Fibroblast of lung (primary cell): ENCODE measurements at regions not wholly inside any gene's neighbourhood (a gene's known extent, or its start where the extent isn't known, plus 50 kb on each side); places are given as distances from the start of the nearest gene placed in this dataset.
A peak's percentile ranks its signal among the peaks of the same experiment; 100 is the strongest.
"Not testable (repeated sequence)": the region's sequence is repeated elsewhere in the genome, so short reads cannot be mapped to it uniquely, and the experiment has no call there.

Experiments
- DNase-seq, 2 donors: peaks; one replicate each; pipeline versions ENCODE4 v3.0.0 to v3.0.0-alpha.2; 2010; ENCODE audit warnings: low read depth in 2 of 2
- H2AFZ ChIP-seq: 2 replicates; pipeline ENCODE4 v1.5.1; 2012; ENCODE audit warnings: low read length, control low read depth, inconsistent platforms
- H3K27ac ChIP-seq: 2 replicates; pipeline ENCODE4 v1.5.1; 2011; ENCODE audit warnings: low read length, control low read depth; ENCODE audit not compliant: insufficient read depth
- H3K27me3 ChIP-seq: 2 replicates; pipeline ENCODE4 v1.5.1; 2011; ENCODE audit warnings: mild to moderate bottlenecking, low read length; ENCODE audit not compliant: control insufficient read depth, insufficient read depth
- H3K36me3 ChIP-seq: 2 replicates; pipeline ENCODE4 v1.5.1; 2011; ENCODE audit warnings: low read length; ENCODE audit not compliant: control insufficient read depth, insufficient read depth
- H3K4me1 ChIP-seq: 2 replicates; pipeline ENCODE4 v1.5.1; 2011; ENCODE audit warnings: low read length; ENCODE audit not compliant: control insufficient read depth, insufficient read depth; ENCODE audit errors: extremely low read depth
- H3K4me2 ChIP-seq: 2 replicates; pipeline ENCODE4 v1.5.1; 2011; ENCODE audit warnings: low read length, control low read depth; ENCODE audit not compliant: insufficient read depth; ENCODE audit errors: extremely low read depth
- H3K4me3 ChIP-seq, 4 experiments: fragments of 200-600 bp in 1 of 4; sonication (generic) in 1 of 4; replicated peaks in 1 of 4; 2 replicates each; pipeline ENCODE4 v1.5.1; 2011 to 2016; ENCODE audit warnings: low read length in 4 of 4, low read depth in 3 of 4, mild to moderate bottlenecking in 3 of 4, control low read depth in 2 of 4, inconsistent platforms in 1 of 4, mixed read lengths in 1 of 4; ENCODE audit not compliant: insufficient read depth in 1 of 4; ENCODE audit errors: control extremely low read depth in 1 of 4
- H3K79me2 ChIP-seq: 2 replicates; pipeline ENCODE4 v1.5.1; 2012; ENCODE audit warnings: mild to moderate bottlenecking, low read length, inconsistent platforms; ENCODE audit not compliant: control insufficient read depth, insufficient read depth
- H3K9ac ChIP-seq: 2 replicates; pipeline ENCODE4 v1.5.1; 2011; ENCODE audit warnings: mild to moderate bottlenecking, low read length, control low read depth; ENCODE audit not compliant: insufficient read depth
- H3K9me3 ChIP-seq: 2 replicates; pipeline ENCODE4 v1.5.1; 2012; ENCODE audit warnings: low read depth, low read length; ENCODE audit not compliant: control insufficient read depth, insufficient read depth
- H4K20me1 ChIP-seq: 2 replicates; pipeline ENCODE4 v1.5.1; 2011; ENCODE audit warnings: low read length; ENCODE audit not compliant: control insufficient read depth, insufficient read depth; ENCODE audit errors: extremely low read depth
- CTCF ChIP-seq, 2 donors: IDR thresholded peaks in 1 of 2; conservative IDR thresholded peaks in 1 of 2; 1 replicate in 1 of 2; 2 replicates in 1 of 2; pipeline ENCODE4 v1.5.1; 2011 to 2012; ENCODE audit warnings: low read length in 2 of 2, control low read depth in 1 of 2, inconsistent platforms in 1 of 2, low read depth in 1 of 2, mild to moderate bottlenecking in 1 of 2
- EZH2 ChIP-seq: IDR thresholded peaks from 2 replicates; pipeline ENCODE4 v1.5.1; 2012; ENCODE audit warnings: low read length, control low read depth, mild to moderate bottlenecking; ENCODE audit errors: missing control alignments

GRCh38 chr5:159518371-159518770 is 188.1 kb upstream of the IL12B start:
- H3K4me2 ChIP-seq, result no peak overlapping the region

GRCh38 chr5:159519365-159519764 is 189.1 kb upstream of the IL12B start:
- Histone ChIP-seq H3K4me1 (no peaks in the 10 kb centered on the region), H3K27ac (no peak overlapping the region), H3K9me3 (no peaks in the 10 kb centered on the region), H3K9ac (no peak overlapping the region), H3K4me3 (no peak overlapping the region), H2AFZ (no peak overlapping the region), H3K79me2 (no peaks in the 10 kb centered on the region), H3K4me2 (no peak overlapping the region), H3K36me3 (no peaks in the 10 kb centered on the region), H4K20me1 (no peaks in the 10 kb centered on the region), H3K27me3 (no peaks in the 10 kb centered on the region)
- TF ChIP-seq EZH2, result no peak
- no peak for TF ChIP-seq CTCF (conservative IDR thresholded peaks at IDR 0.05 in 1 of 2, IDR thresholded peaks at IDR 0.05 in 1 of 2; ENCODE audit: low read depth in 1 of 2, low read length in 2 of 2)
- DNase-seq, result no peak

More at GRCh38 chr5:159518371-159518770, 188.1 kb upstream of the IL12B start:
- Histone ChIP-seq H3K9ac (no peak overlapping the region), H3K27me3 (no peaks in the 10 kb centered on the region), H2AFZ (no peak overlapping the region), H3K4me1 (no peaks in the 10 kb centered on the region), H3K79me2 (no peaks in the 10 kb centered on the region), H3K27ac (no peak overlapping the region), H4K20me1 (no peaks in the 10 kb centered on the region), H3K9me3 (no peaks in the 10 kb centered on the region), H3K36me3 (no peaks in the 10 kb centered on the region), H3K4me3 (no peak overlapping the region)
- DNase-seq, result peak in 1 of 2 donors; percentile 72
- TF ChIP-seq CTCF (conservative IDR thresholded peaks at IDR 0.05 in 1 of 2, IDR thresholded peaks at IDR 0.05 in 1 of 2; ENCODE audit: low read depth in 1 of 2, low read length in 2 of 2) (no peak), EZH2 (no peak)

GRCh38 chr5:159522841-159523240 is 192.6 kb upstream of the IL12B start:
- H3K4me3 ChIP-seq, result no peak overlapping the region
- H3K79me2 ChIP-seq, result no peaks in the 10 kb centered on the region
- no peak overlapping the region for H2AFZ ChIP-seq
- no peak for TF ChIP-seq CTCF (conservative IDR thresholded peaks at IDR 0.05 in 1 of 2, IDR thresholded peaks at IDR 0.05 in 1 of 2; ENCODE audit: low read depth in 1 of 2, low read length in 2 of 2)
- TF ChIP-seq EZH2, result no peak
- H3K27ac ChIP-seq, result no peak overlapping the region
- no peaks in the 10 kb centered on the region for H3K36me3 ChIP-seq
- H3K27me3 ChIP-seq, result no peaks in the 10 kb centered on the region
- H3K4me2 ChIP-seq, result no peak overlapping the region
- no peak for DNase-seq
- H4K20me1 ChIP-seq, result no peaks in the 10 kb centered on the region
- peaks cover 2% of the 10 kb centered on the region for H3K4me1 ChIP-seq
- H3K9me3 ChIP-seq, result no peaks in the 10 kb centered on the region
- no peak overlapping the region for H3K9ac ChIP-seq

GRCh38 chr5:159524279-159524678 is 194.0 kb upstream of the IL12B start:
- not testable (repeated sequence) for H3K4me1 ChIP-seq, H2AFZ ChIP-seq, H3K9me3 ChIP-seq, H3K9ac ChIP-seq, H3K79me2 ChIP-seq, H3K36me3 ChIP-seq, H4K20me1 ChIP-seq, DNase-seq, H3K4me2 ChIP-seq, H3K27me3 ChIP-seq, H3K4me3 ChIP-seq, H3K27ac ChIP-seq
